ENCODE measurements at regions not wholly inside any gene's neighbourhood (a gene's known extent, or its start where the extent isn't known, plus 50 kb on each side); places are given as distances from the start of the nearest gene placed in this dataset.

- DNase-seq = no peak
Measured at GRCh38 chr10:125396676-125397075, 236.3 kb upstream of the CTBP2 start.

GRCh38 chr10:125392609-125393008, 232.2 kb upstream of the CTBP2 start:
- DNase-seq = no peak

GRCh38 chr10:125392154-125392553, 231.8 kb upstream of the CTBP2 start:
- DNase-seq = no peak

- no peak for DNase-seq
Measured at GRCh38 chr10:125389648-125390047, 229.3 kb upstream of the CTBP2 start.

GRCh38 chr10:125379592-125379991, 219.2 kb upstream of the CTBP2 start:
- DNase-seq = no peak

- no peak for DNase-seq
Measured at GRCh38 chr10:125377368-125377767, 217.0 kb upstream of the CTBP2 start.

GRCh38 chr10:125375210-125375609, 214.8 kb upstream of the CTBP2 start:
- peak; percentile 5 for DNase-seq

GRCh38 chr10:125373546-125373945, 213.2 kb upstream of the CTBP2 start:
- no peak for DNase-seq

GRCh38 chr10:125370578-125370977, 210.2 kb upstream of the CTBP2 start:
- no peak for DNase-seq

- no peak for DNase-seq
Measured at GRCh38 chr10:125369382-125370326, 209.3 kb upstream of the CTBP2 start.

- DNase-seq = no peak
Measured at GRCh38 chr10:125368146-125368545, 207.8 kb upstream of the CTBP2 start.

GRCh38 chr10:125363791-125364190, 203.4 kb upstream of the CTBP2 start:
- DNase-seq = no peak

GRCh38 chr10:125362950-125363349, 202.6 kb upstream of the CTBP2 start:
- DNase-seq = no peak

- DNase-seq = no peak
Measured at GRCh38 chr10:125359401-125359800, 199.0 kb upstream of the CTBP2 start.

- DNase-seq = no peak
Measured at GRCh38 chr10:125355657-125356056, 195.3 kb upstream of the CTBP2 start.

- no peak for DNase-seq
Measured at GRCh38 chr10:125350519-125350918, 190.2 kb upstream of the CTBP2 start.

GRCh38 chr10:125348536-125348935, 188.2 kb upstream of the CTBP2 start:
- no peak for DNase-seq

GRCh38 chr10:125344573-125345171, 184.3 kb upstream of the CTBP2 start:
- DNase-seq = peak; percentile 4

- no peak for DNase-seq
Measured at GRCh38 chr10:125343983-125344382, 183.6 kb upstream of the CTBP2 start.

GRCh38 chr10:125343118-125343925, 183.0 kb upstream of the CTBP2 start:
- no peak for DNase-seq

GRCh38 chr10:125341611-125342010, 181.2 kb upstream of the CTBP2 start:
- DNase-seq = no peak

- no peak for DNase-seq
Measured at GRCh38 chr10:125340903-125341302, 180.5 kb upstream of the CTBP2 start.

- DNase-seq = no peak
Measured at GRCh38 chr10:125337510-125337909, 177.1 kb upstream of the CTBP2 start.

- DNase-seq = no peak
Measured at GRCh38 chr10:125334545-125334944, 174.2 kb upstream of the CTBP2 start.
